GM18520 (cell line): ENCODE measurements at regions not wholly inside any gene's neighbourhood (a gene's known extent, or its start where the extent isn't known, plus 50 kb on each side); places are given as distances from the start of the nearest gene placed in this dataset.
"Not testable (repeated sequence)": the region's sequence is repeated elsewhere in the genome, so short reads cannot be mapped to it uniquely, and the experiment has no call there.

ENCODE experiments used
- ATAC-seq: cut with Tn5 transposase; IDR thresholded peaks from one replicate; pipeline ENCODE4 v1.9.1; 2021; ENCODE audit not compliant: unreplicated experiment

GRCh38 chr11:23797624-23798419 is 699.0 kb upstream of the LUZP2 start:
- no peak for ATAC-seq

- ATAC-seq: not testable (repeated sequence)
Observed at GRCh38 chr11:23834306-23834705, 662.5 kb upstream of the LUZP2 start.

DNA sequence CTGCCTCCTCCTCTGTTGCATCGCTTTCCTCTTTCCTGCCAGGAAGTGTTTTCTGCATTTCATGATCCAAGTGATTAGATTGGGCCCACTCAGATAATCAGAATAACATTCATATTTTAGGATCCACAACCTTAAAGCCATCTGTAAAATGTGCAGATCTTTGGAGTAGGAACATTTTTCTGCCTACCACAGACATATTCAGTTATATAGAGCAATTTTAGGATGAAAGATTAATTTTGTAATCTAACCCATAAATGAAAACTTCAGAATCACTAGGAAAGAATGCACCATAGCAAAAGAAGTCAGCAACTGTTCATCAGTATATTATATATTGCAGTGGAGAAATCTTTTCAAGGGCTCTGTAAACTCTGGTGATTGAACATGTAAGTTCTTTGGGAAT is 659.9 kb upstream of the LUZP2 start:
- no peak for ATAC-seq

DNA sequence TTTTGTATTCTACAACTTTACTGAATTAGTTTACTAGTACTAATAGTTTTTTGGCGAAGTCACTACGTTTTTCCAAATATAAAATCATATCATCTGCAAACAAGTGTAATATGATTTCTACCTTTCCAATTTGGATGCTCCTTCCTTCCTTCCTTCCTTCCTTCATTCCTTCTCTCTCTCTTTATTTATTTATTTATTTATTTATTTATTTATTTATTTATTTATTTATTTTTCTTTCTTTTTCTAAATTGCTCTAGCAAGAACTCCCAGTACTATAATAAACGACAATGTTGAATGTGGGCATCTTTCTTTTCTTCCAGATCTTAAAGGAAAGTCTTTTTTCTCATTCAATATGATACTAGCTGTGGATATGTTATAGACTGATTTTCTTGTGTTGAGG is 656.0 kb upstream of the LUZP2 start:
- ATAC-seq: no peak

DNA sequence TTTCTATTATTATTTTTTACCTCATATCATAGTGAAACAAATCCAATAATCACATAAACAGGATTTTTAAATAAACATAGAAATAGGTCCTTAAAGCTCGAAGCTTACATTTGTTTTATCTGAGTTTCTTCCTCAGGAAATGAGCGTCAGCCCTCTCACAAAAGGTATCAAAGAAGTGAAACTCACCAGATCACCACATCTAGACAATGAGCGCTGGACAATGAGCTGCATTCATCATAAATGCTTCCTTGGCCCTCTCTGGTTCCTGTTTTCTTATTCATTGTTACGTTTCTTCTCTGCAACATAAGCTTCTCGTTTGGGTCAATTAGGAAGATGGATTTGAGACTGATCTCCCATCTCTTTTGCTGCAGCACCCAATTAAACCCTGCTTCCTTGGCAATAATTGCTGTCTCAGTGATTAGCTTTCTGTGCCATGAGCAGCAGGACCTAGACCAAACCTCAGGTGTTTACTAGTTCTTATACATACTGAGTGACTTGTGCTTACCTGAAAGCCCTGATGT is 649.9 kb upstream of the LUZP2 start:
- ATAC-seq: no peak

GRCh38 chr11:23851216-23851615 is 645.6 kb upstream of the LUZP2 start:
- no peak for ATAC-seq

GRCh38 chr11:23856654-23857053 is 640.2 kb upstream of the LUZP2 start:
- no peak for ATAC-seq

DNA sequence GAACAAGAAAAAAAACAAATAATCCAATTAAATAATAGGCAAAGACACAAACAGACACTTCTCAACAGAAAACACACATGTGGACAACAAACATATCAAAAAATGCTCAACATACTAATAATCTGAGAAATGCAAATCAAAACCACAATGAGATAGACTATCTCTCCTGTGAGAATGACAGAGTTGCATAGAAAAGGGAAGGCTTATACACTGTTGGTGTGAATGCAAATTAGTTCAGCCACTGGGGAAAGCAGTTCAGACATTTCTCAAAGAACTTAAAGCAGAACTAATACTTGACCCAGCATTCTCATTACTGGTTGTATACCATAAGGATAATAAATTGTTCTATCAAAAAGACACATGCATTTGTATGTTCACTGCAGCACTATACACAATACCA is 637.8 kb upstream of the LUZP2 start:
- peak; percentile 56 for ATAC-seq

- ATAC-seq: no peak
Observed at GRCh38 chr11:23861615-23862014, 635.2 kb upstream of the LUZP2 start.

GRCh38 chr11:23865341-23865975 is 631.4 kb upstream of the LUZP2 start:
- no peak for ATAC-seq

GRCh38 chr11:23866641-23867040 is 630.2 kb upstream of the LUZP2 start:
- ATAC-seq: no peak

GRCh38 chr11:23869671-23870070 is 627.2 kb upstream of the LUZP2 start:
- no peak for ATAC-seq

GRCh38 chr11:23873406-23873805 is 623.4 kb upstream of the LUZP2 start:
- no peak for ATAC-seq

DNA sequence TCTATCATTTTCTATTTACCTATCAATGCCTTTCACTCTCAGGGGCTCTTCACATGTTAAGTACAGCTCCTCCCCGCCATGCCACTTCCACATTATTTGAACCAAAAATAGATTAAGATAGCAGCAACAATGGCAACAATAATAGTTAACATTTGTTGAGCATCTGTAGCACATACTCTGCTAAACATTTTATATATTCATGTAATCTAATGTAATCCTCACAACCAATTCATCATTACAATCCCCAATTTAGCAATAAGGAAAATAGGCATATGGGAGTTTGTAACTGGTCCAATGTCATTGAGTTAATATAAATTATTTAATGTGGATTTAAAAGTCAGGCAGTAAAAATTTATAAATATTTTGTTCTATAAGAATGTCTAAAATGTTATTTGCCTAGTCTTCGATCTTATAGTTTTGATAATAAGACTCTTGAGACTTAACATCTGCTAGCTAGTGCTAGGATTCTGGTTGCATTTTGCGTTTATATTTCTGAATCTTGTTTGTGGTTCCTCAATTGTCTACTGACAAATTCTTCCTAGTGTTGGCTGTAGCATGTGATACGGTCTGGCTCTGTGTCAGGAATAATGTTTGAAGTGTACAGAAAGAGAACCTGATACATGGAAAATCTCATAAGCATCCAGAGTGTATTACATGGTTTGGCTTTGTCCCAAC is 621.5 kb upstream of the LUZP2 start:
- ATAC-seq: no peak

DNA sequence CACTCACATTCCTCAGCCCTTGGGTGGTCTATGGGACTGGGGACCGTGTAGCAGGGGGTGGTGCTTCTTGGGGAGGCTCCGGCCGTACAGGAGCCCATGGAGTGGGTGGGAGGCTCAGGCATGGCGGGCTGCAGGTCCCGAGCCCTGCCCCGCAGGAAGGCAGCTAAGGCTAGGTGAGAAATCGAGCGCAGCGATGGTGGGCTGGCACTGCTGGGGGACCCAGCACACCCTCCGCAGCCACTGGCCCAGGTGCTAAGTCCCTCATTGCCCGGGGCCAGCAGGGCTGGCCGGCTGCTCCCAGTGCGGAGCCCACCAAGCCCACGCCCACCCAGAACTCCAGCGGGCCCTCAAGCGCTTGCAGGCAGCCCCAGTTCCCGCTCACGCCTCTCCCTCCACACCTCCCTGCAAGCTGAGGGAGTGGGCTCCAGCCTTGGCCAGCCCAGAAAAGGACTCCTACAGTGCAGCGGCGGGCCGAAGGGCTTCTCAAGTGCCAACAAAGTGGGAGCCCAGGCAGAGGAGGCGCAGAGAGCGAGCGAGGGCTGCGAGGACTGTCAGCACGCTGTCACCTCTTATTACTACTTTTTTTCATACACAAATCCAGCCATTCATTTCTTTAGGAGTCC is 613.3 kb upstream of the LUZP2 start:
- ATAC-seq: not testable (repeated sequence)

GRCh38 chr11:23884341-23884740 is 612.5 kb upstream of the LUZP2 start:
- no peak for ATAC-seq

GRCh38 chr11:23885801-23886200 is 611.1 kb upstream of the LUZP2 start:
- no peak for ATAC-seq

DNA sequence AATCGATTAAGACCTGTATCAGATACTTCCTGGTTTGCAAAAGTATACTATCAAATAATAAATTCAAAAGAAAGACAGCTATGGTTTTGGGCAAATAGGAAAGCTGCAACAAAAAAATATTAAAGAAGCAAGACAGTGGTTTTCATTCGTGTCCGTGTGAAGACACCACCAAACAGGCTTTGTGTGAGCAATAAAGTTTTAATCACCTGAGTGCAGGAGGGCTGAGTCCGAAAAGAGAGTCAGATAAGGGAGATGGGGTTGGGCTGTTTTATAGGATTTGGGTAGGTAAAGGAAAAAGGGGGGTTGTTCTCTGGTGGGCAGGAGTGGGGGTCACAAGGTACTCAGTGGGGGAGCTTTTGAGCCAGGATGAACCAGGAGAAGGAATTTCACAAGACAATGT is 609.7 kb upstream of the LUZP2 start:
- not testable (repeated sequence) for ATAC-seq

DNA sequence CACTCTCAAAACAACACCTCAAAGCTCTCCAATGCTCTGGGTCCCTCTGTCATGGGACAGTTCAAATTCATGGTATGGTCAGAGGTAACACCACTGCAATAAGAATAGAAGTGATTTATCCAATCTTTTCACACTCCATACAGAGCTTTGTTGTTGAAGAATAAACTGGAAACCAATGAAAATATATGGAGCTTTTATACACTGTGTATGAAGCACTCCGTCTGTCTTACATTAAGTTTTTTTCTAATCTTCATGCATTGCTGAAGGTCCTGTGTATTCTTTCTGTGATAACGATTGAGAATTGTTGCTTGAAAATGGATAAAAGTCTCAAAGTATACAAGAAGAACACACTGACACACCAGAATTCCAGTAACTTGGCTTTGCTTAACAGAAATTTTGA is 603.7 kb upstream of the LUZP2 start:
- ATAC-seq: no peak

- ATAC-seq: no peak
Observed at GRCh38 chr11:23897453-23898286, 599.2 kb upstream of the LUZP2 start.
